H1 (cell line): ENCODE measurements at regions not wholly inside any gene's neighbourhood (a gene's known extent, or its start where the extent isn't known, plus 50 kb on each side); places are given as distances from the start of the nearest gene placed in this dataset.

Source experiments
- CTCF ChIP-seq, 3 experiments: IDR thresholded peaks; 1 replicate in 2 of 3; 2 replicates in 1 of 3; pipeline versions ENCODE4 v1.5.1 to v1.6.1; 2011; ENCODE audit warnings: low read length in 3 of 3, mild to moderate bottlenecking in 3 of 3, inconsistent platforms in 2 of 3, low read depth in 1 of 3, moderate library complexity in 1 of 3; ENCODE audit not compliant: insufficient read depth in 1 of 3; ENCODE audit errors: control extremely low read depth in 1 of 3
- JUND ChIP-seq: IDR thresholded peaks from 2 replicates; pipeline ENCODE4 v1.6.1; 2011; ENCODE audit warnings: mild to moderate bottlenecking, improper control_type of control experiment, low read length

- TF ChIP-seq CTCF (IDR thresholded peaks at IDR 0.05; ENCODE audit: control extremely low read depth in 1 of 3, insufficient read depth in 1 of 3, low read depth in 1 of 3, low read length in 3 of 3), result no peak
- no peak for TF ChIP-seq JUND
Observed at GRCh38 chr4:177568931-177569330, 126.7 kb upstream of the AGA start (continued).
